HUDEP-2 (cell line): ENCODE measurements at regions not wholly inside any gene's neighbourhood (a gene's known extent, or its start where the extent isn't known, plus 50 kb on each side); places are given as distances from the start of the nearest gene placed in this dataset.

ENCODE experiments used
- DNase-seq, 76 experiments: peaks; one replicate each; lab custom pipeline; 2025; ENCODE audit not compliant: unreplicated experiment in 76 of 76; lab: John Stamatoyannopoulos, UW

DNA sequence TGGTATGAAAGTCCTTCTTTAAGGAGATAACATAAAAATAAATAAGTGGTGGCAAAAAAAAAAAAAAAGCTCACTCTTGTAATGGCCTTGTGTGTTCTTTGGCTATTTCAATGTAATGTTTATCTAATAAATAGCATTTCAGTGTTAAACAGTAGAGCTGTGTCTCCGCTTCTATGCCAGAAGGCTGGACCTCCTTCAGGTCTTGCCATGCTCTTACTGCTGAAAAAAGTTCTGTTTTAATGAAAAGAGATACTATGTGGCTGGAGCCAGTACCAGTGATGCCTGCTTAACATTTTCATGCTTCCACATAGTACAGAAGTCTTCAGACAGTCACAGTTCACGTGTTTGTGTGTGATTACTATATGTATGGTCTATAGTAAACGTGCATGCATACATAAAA lies 74.1 kb upstream of the PRICKLE1 start:
- no peak for DNase-seq

DNA sequence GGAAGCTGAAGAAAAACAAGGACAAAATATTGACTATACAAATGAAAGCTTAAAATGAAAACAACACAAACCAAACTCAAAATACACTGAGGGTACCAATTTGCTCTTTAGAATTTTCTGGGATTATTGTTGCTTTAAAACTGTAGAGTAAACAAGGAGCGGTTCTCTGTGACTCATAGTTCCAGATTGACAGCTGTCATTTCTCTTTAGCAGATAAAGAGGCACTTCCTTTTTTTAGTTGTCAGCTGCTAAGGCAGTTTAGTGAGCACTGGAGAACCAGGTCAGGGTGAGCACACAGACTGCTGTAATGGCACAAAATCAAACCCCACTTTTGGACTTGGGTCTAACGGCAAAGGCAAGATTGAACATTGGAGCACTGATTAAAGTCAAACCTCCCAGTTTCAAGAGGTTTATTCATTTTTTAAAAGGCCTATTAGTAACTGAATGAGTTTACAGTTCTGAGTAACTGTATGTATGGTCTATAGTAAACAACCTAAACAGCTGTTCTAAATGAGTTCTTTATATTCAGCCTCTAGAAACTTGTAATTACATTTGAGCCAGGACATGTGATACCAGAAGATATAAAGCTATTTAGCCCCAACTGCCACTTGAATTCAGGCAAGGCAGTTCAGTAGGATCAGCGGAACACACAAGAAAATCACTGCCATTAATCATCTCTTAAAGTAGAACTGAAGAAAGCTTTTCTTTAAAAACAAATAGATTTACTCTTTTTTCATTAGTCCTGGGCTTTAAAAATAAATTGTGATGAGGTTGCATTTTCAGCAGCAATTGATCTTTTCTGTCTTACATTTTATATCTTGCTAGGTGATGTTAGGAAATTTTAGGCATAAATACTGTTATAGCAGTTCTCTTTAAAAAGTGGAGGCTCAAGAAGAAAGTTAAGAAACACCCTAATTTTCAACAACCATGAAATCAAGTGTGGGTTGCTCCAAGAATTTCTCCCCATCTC lies 71.7 kb upstream of the PRICKLE1 start:
- no peak for DNase-seq

DNA sequence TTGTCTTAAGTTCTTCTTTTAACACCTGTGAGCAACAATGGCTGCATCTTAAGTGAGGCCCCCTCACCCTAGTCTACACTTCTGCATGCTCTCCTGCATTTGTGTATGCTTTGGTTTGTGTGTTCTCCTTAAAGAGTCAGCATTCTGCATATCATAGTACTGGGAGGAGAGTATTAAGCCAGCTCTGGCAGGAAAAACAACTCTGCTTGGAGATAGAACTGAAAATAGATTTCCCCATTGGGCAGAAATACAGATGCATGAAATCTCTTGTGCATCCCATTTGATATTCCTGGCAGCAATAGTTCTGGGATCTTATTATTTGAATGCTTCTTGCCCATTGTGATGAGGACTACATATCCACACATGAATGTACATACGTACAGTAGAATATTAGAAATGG lies 70.6 kb upstream of the PRICKLE1 start:
- no peak for DNase-seq

DNA sequence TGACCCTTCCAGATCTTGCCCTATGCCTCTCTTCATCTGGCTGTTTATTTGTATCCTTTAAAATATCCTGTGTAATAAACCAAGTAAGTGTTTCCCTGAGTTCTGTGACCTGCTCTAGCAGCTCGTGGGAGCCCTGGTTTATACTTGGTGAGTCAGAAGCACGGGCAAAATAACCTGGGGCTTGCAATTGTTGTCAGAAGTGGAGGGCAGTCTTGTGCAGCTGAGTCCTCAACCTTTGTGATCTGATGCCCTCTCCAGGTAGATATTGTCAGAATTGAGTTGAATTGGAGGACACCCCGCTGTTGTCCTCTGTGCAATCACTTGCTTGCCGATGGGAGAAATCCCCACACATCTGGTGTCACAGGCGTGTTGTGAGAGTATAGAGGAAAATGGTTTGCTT lies 62.5 kb upstream of the PRICKLE1 start:
- DNase-seq, result no peak

DNA sequence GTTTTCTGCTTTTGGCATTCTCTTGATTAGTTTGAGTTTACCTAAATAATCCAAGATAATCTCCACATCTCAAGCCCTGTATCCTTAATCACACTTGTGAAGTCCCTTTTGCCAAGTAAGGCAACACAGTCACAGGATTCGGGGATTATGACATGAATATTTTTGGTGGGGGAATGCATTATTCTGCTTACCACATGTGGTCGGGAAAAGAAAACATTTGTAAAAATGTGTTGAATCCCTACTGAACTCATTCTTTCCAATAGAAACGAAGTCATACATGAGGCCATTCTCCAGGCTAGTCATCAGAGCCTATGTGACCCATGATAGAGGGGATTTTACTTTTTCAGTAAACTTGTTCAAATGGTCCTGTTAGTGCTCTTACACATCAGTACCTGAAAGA lies 58.5 kb upstream of the PRICKLE1 start:
- no peak for DNase-seq

DNA sequence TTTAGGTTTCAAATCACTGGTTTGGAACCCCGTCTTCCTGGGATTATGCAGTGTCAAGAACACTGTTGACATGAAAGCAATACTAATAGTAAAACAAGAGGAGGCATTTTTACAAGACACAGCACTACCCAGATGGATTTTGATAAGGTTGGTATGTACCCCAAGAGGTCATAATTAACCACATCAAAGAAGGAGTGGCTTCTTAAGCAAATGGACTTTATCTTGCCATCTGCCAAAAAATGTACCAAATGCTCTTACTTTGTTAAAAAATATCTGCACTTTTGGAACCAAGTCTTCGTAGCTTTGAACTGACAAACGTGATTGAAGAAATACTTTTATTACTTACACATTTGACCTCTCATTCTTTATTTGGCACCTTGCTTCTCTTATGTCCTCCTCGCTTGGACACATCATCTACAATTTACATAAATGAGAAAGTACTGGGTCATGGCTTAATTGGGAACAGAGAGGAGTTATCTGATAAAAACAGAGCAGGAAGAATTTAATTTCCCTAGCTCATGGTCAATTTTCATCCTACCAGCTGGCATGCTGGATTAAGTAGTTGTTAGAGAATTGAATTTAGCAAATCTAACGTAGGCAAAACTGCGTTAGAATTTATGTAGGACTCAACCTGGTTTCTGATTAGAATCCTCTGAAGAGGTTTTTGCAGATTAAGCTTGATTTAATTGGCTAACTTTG lies 54.5 kb upstream of the PRICKLE1 start:
- DNase-seq, result no peak

DNA sequence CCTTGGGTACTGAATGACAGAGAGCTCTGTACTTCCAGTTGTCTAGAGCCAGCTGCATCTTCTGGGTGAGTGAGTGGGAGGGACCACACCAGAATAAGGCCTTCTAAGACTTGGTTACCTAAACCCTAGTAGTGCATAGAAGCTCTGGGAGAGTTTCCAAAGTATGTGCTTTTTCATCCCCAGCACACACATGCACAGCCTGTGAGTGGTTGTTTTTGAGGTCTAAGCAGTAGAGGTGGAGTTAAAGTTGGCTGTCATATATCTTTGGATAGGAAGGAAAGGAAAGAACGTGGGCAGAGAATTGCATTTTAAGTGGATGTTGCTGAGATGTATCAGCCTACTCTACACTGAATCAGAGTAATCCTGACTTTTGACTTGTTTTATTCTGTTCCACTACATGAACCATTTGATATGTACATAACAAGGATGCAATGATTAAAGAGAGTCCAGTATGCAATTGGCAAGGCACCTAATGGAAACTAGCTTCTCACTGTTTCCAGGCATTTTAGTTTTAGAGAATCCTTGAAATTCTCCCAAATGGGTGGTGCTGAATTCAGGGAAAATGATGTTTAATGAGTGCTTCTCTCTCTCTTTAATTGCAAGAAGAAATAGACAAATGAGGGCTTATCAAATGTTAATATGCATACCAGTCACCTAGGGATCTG lies 51.8 kb upstream of the PRICKLE1 start:
- DNase-seq, result no peak

DNA sequence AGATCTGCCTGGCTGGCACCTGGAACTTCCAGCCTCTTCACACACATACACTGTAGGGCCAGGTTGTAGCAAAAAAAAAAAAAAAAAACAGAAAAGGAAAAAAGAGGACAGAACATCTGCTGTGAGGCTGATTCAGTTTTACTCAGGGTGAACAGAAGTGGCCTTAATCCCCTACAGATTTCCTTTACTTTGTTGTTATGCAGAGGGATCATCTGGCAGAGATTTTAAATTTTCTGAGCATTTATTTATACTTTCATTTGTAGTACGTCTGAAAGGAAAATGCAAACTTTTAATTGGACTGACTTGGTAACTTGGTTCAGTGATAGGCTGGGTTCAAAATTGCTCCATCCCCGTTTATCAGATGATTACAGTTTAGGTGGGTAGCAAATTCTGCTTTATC lies 50.8 kb upstream of the PRICKLE1 start:
- no peak for DNase-seq

DNA sequence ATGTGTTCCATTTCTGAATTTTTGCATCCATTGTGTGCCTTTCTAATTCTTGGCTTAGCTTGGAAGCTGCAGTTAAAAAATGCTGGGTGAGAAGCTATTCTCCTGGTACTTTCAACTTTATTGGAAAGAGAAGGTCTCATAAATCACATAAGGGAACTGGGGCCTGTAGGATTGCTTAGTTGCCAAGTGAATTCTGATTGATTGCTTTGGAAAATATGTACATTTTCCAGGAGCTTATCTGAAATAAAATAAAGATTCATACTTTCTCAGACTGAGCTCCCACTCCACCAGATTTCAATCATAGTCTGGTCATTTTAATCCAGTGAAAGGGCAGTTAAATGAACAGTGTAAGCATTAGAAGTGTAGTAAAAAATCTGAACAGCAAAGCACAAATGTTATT lies 50.0 kb upstream of the PRICKLE1 start:
- no peak for DNase-seq
